Gastroesophageal sphincter (tissue), 3 donors: ENCODE measurements at regions not wholly inside any gene's neighbourhood (a gene's known extent, or its start where the extent isn't known, plus 50 kb on each side); places are given as distances from the start of the nearest gene placed in this dataset.

ENCODE experiments used
- POLR2A ChIP-seq, 2 donors: fragments of 450-650 bp; IDR thresholded peaks; one replicate each; pipeline ENCODE4 v1.6.1; 2017; ENCODE audit warnings: antibody characterized with exemption in 2 of 2, mild to moderate bottlenecking in 2 of 2, moderate library complexity in 1 of 2
- POLR2AphosphoS5 ChIP-seq: sonication (generic); formaldehyde crosslinking; IDR thresholded peaks from one replicate; pipeline ENCODE4 v1.6.1; 2017; ENCODE audit warnings: antibody characterized with exemption
- TF ChIP-seq, protein P1 (sequence below), 4 experiments: fragments of 200-600 bp in 2 of 4; fragments of 450-650 bp in 2 of 4; sonication (generic) in 1 of 4; IDR thresholded peaks; one replicate each; pipeline ENCODE4 v1.5.1; 2017 to 2019; ENCODE audit warnings: antibody characterized with exemption in 4 of 4, mild to moderate bottlenecking in 2 of 4, moderate library complexity in 2 of 4

DNA sequence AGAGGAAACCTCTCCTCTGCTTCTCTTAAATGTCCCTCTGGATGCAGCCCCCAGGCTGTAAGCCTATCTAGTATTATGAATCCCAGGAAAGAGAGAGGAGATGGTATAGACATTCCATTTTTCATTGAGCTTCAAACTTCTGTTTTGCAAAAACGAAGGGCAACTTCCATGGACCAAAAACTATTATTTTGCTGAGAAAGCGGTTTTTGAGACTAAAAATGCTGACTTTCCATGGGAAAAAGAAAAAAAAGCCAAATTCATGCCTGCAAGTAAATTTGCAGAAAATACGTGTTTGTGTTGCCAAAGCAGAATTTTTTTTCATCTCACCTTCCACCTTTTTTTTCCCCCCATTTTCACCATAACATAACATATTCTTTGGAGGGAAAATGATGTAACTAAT is 272.5 kb upstream of the CELF4 start:
- TF ChIP-seq POLR2AphosphoS5 (no peak), POLR2A (IDR thresholded peaks at IDR 0.05) (no peak)
- TF ChIP-seq, protein P1, sequence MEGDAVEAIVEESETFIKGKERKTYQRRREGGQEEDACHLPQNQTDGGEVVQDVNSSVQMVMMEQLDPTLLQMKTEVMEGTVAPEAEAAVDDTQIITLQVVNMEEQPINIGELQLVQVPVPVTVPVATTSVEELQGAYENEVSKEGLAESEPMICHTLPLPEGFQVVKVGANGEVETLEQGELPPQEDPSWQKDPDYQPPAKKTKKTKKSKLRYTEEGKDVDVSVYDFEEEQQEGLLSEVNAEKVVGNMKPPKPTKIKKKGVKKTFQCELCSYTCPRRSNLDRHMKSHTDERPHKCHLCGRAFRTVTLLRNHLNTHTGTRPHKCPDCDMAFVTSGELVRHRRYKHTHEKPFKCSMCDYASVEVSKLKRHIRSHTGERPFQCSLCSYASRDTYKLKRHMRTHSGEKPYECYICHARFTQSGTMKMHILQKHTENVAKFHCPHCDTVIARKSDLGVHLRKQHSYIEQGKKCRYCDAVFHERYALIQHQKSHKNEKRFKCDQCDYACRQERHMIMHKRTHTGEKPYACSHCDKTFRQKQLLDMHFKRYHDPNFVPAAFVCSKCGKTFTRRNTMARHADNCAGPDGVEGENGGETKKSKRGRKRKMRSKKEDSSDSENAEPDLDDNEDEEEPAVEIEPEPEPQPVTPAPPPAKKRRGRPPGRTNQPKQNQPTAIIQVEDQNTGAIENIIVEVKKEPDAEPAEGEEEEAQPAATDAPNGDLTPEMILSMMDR (IDR thresholded peaks at IDR 0.05) = no peak
